GM19238 (cell line): ENCODE measurements at regions not wholly inside any gene's neighbourhood (a gene's known extent, or its start where the extent isn't known, plus 50 kb on each side); places are given as distances from the start of the nearest gene placed in this dataset.
"Not testable (repeated sequence)": the region's sequence is repeated elsewhere in the genome, so short reads cannot be mapped to it uniquely, and the experiment has no call there.

Source experiments
- DNase-seq: peaks from one replicate; pipeline ENCODE4 v3.0.0; 2011; ENCODE audit warnings: low spot score; ENCODE audit not compliant: insufficient read length

DNA sequence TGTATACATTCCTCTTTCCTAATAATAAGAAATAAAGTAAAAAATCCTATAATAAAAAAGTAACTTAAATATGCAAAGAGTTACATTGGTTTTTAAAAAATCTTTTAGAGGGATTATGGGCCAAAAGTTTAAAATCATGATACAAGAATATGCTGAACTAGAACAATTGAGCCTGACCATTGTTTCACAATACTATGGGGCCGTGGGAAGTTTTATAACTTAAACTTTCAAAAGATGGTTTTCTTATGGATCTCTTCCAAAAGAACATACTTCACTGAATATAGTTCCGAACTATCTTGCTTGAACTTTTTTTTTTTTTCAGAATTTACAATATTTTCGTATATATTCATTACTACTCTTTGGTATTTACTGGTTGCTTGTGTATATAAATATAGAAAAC lies 97.6 kb downstream of the NFKBIZ start:
- no peak for DNase-seq

DNA sequence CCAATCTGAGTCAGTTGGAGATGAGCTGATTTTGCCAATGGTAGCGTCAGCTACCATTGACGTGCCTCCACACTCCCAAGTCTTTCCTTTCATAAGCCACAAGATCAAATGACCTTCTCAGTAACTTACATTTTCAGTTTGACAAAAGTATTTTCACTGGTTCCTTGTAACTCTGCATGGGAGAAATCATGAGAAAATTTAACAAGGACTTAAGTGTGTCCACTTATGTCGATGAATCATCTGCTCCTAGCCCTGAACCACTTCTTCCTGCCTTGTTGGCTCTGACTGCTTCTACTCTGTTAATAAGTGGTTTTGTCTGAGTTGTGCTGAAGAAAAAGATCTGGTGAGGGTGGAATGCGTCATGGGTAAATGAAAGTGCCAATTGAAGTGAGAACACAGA lies 101.2 kb downstream of the NFKBIZ start:
- DNase-seq, result no peak

DNA sequence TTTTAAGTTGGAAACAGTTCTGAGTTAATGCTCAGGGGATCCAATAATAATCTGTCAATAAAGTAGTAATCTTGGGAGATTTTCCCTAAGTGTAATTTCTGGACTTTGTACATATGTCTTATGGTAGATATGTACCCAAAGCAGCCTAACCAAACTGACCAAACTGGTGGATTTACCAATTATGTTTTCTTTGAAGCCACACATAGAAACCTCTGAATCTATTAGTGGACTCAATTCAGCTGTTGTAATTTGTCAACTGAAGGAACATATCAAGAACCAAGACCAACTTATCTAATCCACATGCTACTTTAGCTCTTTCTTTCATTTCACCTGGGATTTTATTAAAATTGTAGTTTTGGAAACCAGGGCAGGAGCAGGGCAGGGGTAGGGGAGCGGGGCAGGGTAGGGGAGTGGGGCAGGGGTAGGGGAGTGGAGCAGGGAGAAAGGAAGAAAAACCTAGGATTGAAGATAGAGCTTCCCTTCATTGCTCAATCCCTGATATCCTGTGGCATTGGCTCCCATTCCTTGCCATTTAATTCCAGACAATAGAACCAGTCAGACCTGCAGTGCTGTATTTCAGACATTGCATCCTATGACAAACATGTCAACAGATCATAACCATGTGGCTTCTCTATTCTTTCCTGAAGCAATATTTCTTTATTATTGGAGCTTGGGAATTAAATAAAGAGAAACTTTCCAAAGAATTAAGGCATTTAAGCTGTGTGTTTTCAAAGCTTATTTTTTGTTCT lies 101.8 kb downstream of the NFKBIZ start:
- no peak for DNase-seq

DNA sequence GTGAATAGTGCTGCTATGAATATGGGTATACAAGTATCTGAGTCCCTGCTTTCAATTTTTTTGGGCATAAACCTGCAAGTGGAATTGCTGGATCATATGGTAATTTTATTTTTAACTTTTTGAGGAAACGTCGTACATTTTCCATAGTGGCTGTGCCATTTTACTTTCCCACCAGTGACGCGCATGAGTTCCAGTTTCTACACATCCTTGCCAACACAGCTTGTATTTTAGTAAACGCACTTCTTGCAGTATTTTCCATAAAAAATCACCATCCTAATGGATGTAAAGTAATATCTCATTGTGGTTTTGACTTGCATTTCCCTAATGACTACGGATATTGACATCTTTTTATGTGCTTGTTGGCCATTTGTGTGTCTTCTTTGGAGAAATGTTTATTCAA lies 105.0 kb downstream of the NFKBIZ start:
- DNase-seq, result no peak

DNA sequence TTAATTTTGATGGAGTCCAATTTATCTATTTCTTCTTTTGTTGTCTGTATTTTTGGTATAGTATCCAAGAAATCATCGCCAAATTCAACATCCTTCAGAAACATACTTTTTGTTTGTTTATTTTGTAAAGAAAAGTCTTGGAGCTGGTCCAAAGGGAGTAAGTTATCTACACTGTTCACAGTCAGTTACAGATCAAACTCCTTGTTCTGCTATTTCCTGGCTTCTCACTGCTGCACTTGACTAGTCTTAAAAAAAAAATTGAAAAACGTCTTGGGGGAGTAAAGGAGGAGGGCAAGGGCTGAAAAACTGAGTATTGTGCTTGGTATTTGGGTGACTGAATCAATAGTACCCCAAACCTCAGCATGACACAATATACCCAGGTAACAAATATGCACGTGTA lies 105.6 kb downstream of the NFKBIZ start:
- DNase-seq, result no peak

DNA sequence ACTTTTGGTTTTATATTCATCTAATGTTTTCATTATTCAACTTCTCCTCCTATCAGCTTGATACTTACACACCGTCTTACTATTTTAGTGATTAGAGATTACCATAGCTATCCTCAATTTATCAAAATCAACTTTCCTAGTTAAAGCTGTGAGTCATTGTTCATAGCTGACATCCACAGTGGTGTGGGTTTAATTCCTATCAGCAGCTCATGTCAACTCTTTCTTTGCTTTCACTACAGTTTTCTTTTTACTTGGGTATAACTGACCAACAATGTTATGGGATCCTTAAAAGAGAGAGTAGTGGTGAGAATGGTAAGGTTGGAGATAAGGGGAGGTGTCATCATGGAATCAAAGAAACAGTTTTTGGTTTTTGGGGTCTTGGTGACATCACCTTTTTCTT lies 112.7 kb downstream of the NFKBIZ start:
- DNase-seq, result no peak

DNA sequence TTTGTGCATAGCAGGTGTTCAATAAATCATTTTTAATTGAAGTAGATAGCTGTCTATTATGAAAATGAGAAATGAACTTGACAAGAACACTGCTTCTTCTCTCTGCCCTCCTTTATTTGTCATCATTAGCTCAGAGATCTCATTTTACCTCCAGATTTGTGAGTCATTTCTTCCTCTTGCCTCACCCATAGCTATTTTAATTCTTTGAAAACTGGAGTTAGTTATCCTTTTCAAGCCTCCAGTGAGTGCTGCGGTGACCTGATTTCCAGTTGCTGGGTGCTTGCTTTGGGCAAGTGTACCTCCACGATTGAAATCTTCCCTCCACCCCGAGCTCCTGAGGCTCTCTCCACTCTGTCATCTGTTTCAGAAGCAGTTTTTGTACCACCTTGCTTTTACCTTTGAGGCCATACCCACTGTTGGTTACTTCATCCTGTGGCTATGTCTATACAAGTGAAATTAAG lies 114.6 kb downstream of the NFKBIZ start:
- DNase-seq, result no peak

DNA sequence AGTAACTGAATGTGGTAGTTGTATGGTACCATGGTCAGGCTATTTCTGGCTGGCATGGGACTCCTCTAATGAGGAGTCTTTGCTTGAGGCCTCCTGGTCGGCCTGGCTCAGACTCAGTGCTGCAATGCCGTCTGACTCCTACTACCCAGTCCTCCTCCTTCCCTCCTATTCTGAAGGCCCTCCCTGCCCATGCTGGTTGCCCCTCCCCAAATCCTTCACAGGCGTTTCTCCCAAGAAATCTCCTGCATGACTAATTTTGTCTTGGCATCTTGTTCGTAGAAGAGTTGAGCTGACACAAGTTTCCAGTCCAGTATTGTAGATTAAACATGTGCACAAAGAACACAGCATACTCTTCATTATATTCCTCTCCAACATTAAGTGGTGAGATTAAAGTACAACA lies 115.5 kb downstream of the NFKBIZ start:
- DNase-seq, result no peak

DNA sequence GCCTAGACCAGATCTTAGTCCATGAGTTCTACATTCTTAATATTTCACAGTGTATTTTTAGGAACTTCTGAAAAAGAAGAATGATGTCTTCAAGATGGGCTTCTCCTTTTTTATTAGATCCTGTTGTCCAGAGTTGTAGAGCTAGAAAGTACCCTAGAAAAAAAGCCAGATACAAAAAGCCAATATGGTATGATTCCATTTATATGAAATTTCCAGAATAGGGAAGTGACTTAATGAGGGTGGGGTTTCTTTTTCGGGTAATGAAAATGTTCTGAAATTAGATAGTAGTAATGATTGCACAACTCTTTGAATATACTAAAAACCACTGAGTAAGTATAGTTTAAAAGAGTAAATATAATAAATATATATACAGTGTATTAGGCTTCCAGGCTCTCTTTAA lies 116.9 kb downstream of the NFKBIZ start:
- DNase-seq, result no peak

DNA sequence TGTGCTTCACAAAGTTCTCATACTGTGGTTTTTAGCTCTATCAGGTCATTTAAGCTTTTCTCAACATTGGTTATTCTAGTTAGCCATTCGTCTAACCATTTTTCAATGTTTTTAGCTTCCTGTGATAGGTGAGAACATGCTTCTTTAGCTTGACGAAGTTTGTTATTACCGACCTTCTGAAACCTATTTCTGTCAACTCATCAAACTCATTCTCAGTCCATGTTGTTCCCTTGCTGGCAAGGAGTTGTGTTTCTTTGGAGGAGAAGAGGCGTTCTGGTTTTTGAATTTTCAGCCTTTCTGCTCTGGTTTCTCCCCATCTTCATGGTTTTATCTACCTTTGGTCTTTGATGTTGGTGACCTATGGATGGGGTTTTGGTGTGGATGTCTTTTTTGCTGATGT lies 120.9 kb downstream of the NFKBIZ start:
- no peak for DNase-seq

DNA sequence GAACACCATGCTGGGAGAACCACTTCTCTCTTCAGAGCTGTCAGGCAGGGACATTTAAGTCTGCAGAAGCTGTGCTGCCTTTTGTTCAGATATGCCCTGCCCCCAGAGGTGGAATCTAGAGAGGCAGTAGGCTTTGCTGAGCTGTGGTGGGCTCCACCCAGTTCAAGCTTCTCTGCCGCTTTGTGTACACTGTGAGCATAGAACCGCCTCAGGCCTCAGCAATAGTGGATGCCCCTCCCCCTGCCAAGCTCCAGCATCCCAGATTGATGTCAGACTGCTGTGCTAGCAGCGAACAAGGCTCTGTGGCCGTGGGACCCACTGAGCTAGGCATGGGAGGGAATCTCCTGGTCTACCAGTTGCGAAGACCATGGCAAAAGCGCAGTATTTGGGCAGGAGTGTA lies 121.6 kb downstream of the NFKBIZ start:
- DNase-seq, result no peak

DNA sequence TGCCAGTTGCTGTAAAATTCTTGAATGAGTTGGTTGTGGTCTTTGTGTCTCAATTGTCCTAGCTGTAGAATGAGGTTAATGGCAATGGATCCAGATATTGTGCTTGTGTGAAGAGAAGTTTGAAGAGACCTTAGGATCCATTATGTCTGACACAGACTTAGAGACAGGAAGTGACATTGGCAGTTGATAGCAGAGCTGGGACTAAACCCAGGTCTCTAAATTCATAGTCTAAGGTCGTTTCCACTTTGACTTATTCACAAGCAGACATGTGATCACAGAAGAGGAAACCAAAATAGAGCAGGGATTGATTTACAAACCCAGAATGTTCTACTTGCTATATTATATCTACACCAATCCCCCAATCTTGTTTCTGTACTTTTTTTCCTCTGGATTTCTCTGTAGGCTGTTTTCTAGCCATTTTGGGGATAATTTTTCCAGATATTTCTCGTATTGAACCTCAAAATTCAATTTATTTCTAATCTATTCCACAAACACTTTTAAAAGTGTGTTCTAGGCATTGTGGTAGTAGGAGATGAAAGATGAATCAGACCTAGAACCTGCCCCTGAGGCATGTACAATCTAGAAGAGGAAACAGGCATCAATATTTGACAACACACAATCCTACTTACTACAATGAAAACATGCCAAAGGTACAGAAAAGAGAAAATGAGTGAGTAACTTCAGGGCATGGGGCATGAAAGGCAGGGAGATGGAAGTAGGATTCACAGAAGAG lies 123.3 kb downstream of the NFKBIZ start:
- no peak for DNase-seq

DNA sequence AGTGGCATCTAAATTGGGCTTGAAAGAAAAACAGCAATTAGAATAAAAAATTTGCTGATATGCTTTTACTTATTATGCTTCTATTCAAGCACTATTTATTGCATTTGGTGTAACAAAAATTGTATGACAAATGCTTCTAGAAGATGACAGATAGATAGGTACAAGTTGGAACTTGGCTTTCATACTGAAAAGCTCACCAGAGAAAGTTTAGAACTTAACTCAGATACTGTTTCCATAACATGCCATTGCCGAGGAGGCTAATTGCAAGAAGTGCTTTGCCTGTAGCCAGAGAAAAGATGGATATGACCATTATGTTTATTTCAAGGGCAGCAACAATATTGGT lies 123.8 kb downstream of the NFKBIZ start:
- no peak for DNase-seq

DNA sequence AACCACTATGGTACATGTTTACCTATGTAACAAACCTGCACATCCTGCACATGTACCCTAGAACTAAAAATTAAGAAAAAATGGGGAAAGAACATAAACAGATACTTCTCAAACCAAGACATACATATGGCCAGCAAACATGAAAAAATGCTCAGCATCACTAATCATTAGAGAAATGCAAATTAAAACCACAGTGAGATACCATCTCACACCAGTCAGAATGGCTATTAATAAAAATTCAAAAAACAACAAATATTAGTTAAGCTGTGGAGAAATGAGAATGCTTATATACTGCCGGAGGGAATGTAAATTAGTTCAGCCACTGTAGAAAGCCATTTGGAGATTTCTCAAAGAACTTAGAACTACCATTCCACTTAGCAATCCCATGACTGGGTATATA lies 126.1 kb downstream of the NFKBIZ start:
- not testable (repeated sequence) for DNase-seq

DNA sequence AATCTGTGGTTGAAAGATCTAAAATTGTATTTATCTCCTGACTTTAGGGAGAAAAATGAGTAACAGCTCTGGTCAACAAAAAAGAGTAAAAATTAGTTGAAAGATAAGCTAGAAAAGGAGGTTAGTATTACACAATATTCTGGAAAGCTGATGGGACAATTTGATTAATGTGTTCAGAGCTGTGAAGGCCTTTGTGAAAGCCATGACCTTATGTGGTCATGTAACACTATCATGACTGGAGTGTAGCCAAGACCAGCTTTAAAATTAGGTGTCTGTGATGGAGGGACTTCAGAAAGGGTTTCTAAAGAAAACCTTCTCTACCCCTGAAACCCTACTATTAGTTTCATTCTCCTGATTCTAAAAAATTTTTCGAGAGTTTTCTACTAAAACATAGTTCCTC lies 127.2 kb downstream of the NFKBIZ start:
- DNase-seq, result peak; percentile 15

DNA sequence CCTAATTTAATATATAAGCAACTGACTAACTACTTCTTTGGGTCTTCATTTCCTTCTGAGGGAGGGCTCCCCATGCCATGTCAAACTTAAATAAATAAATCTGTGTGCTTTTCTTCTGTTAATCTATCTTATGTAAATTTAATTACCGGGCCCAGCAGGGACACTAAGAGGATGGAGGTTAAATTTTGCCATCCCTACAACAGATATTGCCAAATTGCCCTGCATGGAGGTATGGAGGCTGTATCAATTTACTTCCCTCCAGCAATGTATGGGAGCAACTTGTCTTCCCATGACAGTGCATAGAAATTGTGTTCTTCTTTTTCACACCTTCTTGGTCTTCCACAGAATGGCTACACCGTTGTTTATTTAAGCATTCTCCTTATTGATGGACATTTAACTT lies 129.0 kb downstream of the NFKBIZ start:
- DNase-seq, result no peak

DNA sequence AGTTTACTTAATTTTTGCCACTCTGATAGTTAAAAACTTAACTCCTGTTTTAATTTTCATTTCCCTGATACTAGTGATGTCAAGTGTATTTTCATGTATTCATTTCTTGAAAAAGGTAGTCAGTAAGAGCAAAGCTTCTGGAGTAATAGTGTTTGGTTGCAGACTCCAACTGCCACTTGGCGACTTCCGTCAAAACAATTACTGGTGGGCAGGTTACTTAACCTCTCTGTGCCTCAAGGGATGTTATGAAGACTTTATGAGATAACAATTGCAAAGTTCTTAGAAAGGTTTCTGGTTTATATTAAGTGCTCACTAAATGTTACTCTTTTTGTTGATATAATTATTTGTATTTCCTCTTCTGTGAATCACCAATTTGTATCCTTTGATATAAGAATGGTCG lies 129.7 kb downstream of the NFKBIZ start:
- DNase-seq, result no peak

DNA sequence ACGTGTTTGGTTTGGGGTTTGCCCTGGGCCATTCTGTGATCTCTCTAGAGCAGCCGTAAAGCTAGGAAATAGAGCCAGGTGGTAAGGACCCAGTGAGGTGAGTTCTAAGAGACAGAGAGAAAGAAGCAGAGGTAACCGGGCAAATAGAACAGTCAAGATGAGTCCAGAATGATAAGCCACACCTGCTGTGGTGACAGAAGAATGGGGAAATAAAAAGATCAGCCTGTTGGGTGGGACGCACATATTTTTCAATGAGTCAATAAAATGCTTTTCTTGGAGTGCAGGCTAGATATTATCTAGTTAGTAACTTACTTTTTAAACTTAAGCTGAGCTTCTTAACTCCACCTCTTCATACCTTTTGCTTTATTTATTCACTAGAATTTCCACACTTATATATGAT lies 135.0 kb downstream of the NFKBIZ start:
- DNase-seq, result no peak

DNA sequence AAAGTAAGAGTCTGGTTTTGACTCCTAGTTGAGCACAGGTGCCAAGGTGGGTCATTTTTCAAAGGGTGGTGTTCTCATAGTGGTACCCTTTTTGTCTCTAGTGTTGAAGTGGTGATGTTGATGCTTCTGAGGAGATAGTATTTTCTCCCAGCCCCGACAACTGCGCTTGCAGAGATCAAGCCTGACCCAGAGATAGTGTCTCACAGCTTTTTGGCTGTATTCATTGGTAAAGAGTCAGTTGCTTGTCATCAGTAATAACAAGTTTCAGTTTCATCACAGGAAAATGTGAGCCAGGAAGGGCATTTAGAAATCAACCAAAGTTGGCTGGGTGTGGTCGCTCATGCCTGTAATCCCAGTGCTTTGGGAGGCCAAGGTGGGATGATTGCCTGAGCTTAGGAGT lies 139.3 kb downstream of the NFKBIZ start:
- DNase-seq, result no peak

DNA sequence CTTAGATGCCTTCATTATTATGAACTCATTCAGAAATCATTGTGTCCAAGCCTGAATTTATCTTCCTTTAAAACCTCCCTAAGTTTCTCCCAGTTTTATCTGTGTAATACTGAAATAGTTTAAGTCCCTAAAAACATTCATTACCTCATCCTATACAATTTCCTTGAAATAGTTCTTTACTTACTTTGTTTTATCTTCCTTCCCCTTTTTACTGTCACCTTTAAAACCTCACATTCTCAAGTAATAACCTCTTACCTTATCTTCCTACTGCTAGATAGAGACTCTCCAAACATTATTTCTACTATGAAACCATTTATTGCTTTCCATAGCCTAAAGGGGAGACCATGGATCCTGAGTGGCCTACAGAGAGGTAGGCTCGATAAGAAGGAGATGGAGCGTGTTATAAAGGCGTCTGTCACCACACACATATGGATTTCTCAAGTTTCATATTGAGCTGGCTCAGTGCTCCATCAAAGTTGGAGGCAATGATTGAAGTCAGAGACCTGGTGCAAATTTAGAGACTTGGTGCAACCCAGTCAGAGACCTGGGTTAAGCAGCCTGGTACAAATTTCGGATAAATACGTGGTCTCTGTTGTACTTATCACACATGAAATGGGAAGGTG lies 140.4 kb downstream of the NFKBIZ start:
- DNase-seq, result no peak

DNA sequence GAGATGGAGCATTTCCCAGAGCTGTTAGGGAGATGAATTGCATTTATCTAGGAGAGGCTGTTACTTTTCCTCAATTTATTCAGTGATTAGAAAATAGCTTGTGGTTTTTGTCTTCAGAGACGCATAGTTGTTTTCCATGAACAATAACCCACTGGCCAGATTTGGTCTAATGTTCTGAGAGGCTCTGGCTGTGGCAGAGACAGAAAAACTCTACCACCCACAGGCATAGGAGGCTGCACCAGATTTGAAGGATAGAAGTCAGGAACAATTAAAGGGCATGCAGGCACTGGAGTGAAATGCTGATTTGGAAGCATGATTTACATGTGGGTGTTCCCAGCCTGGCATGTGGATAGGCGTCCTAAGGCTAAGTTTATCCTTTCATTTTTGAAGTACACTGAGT lies 143.5 kb downstream of the NFKBIZ start:
- no peak for DNase-seq

DNA sequence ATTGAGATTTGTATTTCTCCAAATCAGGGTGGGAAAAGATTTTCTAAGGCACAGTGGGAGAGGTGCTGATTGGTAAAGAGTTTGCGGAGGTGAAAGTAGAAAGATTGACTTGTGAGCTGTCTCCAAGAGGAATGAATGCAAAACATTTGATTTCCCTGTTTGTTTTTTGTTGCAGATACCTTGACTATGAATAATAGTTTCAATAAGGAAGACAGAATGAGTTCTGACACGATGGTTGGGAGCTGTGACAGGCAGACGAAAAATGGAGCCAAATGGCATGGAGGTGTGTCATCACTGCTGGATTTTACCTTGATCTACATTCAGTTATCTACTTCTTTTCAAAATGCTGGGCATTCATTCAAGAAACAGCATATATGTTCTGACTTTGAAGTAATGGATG lies 145.1 kb downstream of the NFKBIZ start:
- DNase-seq, result no peak
